Mononuclear cell (primary cell): ENCODE measurements at regions not wholly inside any gene's neighbourhood (a gene's known extent, or its start where the extent isn't known, plus 50 kb on each side); places are given as distances from the start of the nearest gene placed in this dataset.

Experiments used
- H3K27me3 ChIP-seq: 2 replicates; pipeline ENCODE4 v1.6.0; 2011; ENCODE audit warnings: low read length, control low read depth; ENCODE audit not compliant: insufficient read depth
- H3K4me1 ChIP-seq: 2 replicates; pipeline ENCODE4 v1.5.1; 2011; ENCODE audit warnings: mild to moderate bottlenecking, low read length, control low read depth; ENCODE audit not compliant: insufficient read depth
- H3K4me3 ChIP-seq: 2 replicates; pipeline ENCODE4 v1.5.1; 2011; ENCODE audit warnings: mild to moderate bottlenecking, low read length, moderate library complexity
- H3K9me3 ChIP-seq: 2 replicates; pipeline ENCODE4 v1.5.1; 2011; ENCODE audit warnings: low read depth, mild to moderate bottlenecking, control low read depth, low read length

GRCh38 chr6:15882345-15882744, 219.5 kb upstream of the DTNBP1 start:
- Histone ChIP-seq H3K27me3 (no peaks in the 10 kb centered on the region), H3K4me1 (peaks cover 43% of the 10 kb centered on the region)

DNA sequence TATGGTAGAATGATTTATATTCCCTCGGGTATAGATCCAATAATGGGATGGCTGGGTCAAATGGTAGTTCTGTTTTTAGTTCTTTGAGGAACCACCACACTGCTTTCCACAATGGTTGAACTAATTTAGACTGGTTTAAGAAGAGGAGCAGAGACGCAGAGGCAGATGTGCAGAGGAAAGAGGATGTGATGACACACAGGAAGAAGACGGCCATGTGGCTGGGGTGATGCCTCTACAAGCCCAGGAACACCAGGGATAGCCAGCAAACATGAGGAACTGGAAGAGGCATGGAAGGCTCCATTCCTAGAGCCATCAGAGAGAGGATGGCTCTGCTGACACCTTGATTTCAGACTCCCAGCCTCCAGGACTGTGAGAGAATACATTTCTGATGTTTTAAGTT, 218.3 kb upstream of the DTNBP1 start:
- H3K27me3 ChIP-seq = no peaks in the 10 kb centered on the region
- H3K4me3 ChIP-seq = no peak overlapping the region
- no peaks in the 10 kb centered on the region for H3K9me3 ChIP-seq
- H3K4me1 ChIP-seq = peaks cover 50% of the 10 kb centered on the region

More at GRCh38 chr6:15882345-15882744, 219.5 kb upstream of the DTNBP1 start:
- H3K4me3 ChIP-seq = no peak overlapping the region
- no peaks in the 10 kb centered on the region for H3K9me3 ChIP-seq

DNA sequence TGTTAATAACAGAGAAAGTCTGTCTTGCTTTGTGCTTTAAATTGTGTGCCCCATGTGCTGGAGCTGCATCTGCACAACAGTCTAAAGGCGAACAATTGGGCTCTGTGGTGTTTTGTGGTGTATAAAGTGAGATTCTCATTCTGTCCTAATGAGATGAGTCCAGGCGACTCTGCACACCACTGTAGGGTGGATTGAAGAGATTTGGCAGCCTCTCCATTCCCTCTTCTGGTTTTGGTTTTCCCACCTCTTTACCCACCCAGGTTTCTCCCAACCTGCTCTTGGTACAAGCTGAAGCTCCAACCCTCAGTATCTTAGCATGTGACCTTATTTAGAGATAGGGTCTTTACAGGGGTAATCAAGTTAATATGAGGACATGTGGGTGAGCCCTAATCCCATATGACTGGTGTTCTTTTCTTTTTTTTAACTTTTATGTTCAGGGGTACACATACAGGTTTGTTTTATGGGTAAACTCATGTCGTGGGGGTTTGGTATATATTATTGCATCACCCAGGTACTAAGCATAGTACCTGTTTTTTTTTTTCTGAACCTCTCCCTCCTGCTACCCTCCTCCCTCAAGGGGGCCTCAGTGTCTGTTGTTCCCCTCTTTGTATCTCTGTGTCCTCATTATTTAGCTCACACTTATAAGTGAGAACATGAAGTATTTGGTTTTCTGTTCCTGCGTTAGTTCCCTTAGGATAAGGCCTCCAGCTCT, 217.6 kb upstream of the DTNBP1 start:
- no peak overlapping the region for H3K4me3 ChIP-seq
- peaks cover 57% of the 10 kb centered on the region for H3K4me1 ChIP-seq
- H3K9me3 ChIP-seq = no peaks in the 10 kb centered on the region
- H3K27me3 ChIP-seq = no peaks in the 10 kb centered on the region

GRCh38 chr6:15879371-15880261, 216.8 kb upstream of the DTNBP1 start:
- Histone ChIP-seq H3K9me3 (no peaks in the 10 kb centered on the region), H3K27me3 (no peaks in the 10 kb centered on the region), H3K4me3 (no peak overlapping the region), H3K4me1 (peaks cover 59% of the 10 kb centered on the region)

- H3K4me3 ChIP-seq = no peak overlapping the region
- H3K27me3 ChIP-seq = no peaks in the 10 kb centered on the region
- H3K4me1 ChIP-seq = peaks cover 64% of the 10 kb centered on the region
- H3K9me3 ChIP-seq = no peaks in the 10 kb centered on the region
Observed at GRCh38 chr6:15877231-15877630, 214.4 kb upstream of the DTNBP1 start.

DNA sequence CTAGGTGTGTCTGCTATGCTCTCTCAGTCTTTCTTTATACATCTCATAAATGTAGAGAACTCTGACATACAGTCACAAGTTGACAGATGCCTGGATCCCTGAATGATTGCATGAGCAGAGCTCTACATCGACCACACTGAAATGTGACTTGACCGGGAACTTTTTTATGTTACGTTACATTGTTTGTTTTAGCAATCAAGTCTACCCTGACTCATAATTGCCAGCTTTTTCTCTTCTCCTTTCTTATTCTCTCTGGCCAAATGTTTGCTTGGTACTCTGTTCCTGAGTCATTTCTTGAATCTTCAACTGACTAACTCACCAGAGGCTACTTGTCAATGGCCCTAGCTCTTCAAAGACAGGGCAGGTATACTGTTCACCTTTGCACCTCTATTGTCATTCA, 213.6 kb upstream of the DTNBP1 start:
- Histone ChIP-seq H3K4me3 (no peak overlapping the region), H3K9me3 (no peaks in the 10 kb centered on the region), H3K4me1 (peaks cover 65% of the 10 kb centered on the region), H3K27me3 (no peaks in the 10 kb centered on the region)

- no peak overlapping the region for H3K4me3 ChIP-seq
- H3K4me1 ChIP-seq = peaks cover 65% of the 10 kb centered on the region
- H3K27me3 ChIP-seq = no peaks in the 10 kb centered on the region
- no peaks in the 10 kb centered on the region for H3K9me3 ChIP-seq
Observed at GRCh38 chr6:15875797-15876196, 213.0 kb upstream of the DTNBP1 start.

- Histone ChIP-seq H3K27me3 (no peaks in the 10 kb centered on the region), H3K4me1 (peaks cover 65% of the 10 kb centered on the region), H3K9me3 (no peaks in the 10 kb centered on the region), H3K4me3 (no peak overlapping the region)
Observed at GRCh38 chr6:15874821-15875220, 212.0 kb upstream of the DTNBP1 start.

GRCh38 chr6:15874326-15874725, 211.5 kb upstream of the DTNBP1 start:
- Histone ChIP-seq H3K4me1 (peaks cover 61% of the 10 kb centered on the region), H3K4me3 (no peak overlapping the region), H3K27me3 (no peaks in the 10 kb centered on the region), H3K9me3 (no peaks in the 10 kb centered on the region)

GRCh38 chr6:15872241-15873103, 209.6 kb upstream of the DTNBP1 start:
- H3K4me1 ChIP-seq = peaks cover 51% of the 10 kb centered on the region
- no peak overlapping the region for H3K4me3 ChIP-seq
- no peaks in the 10 kb centered on the region for H3K27me3 ChIP-seq
- H3K9me3 ChIP-seq = no peaks in the 10 kb centered on the region

DNA sequence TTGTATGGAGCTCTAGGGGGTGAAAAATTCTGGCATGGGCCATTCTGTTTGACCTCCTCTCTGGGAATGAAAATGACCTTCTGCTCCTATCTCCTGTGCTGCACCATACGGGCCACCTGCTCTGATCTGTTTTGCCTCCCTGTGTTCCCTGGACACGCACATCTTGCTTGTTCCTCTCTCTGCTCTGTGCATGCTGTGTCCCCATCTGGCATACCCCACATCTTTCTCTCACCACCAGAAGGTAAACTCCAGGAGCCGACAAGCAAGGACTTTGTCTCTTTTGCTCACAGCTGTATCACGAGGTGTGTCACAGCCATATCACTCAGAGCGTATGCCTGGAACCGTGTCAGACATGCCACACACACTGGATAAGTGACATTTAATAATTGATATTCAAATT, 208.4 kb upstream of the DTNBP1 start:
- Histone ChIP-seq H3K9me3 (no peaks in the 10 kb centered on the region), H3K27me3 (no peaks in the 10 kb centered on the region), H3K4me3 (no peak overlapping the region), H3K4me1 (peaks cover 40% of the 10 kb centered on the region)

- Histone ChIP-seq H3K27me3 (no peaks in the 10 kb centered on the region), H3K4me3 (no peak overlapping the region), H3K4me1 (peaks cover 32% of the 10 kb centered on the region), H3K9me3 (no peaks in the 10 kb centered on the region)
Observed at GRCh38 chr6:15870333-15871043, 207.7 kb upstream of the DTNBP1 start.

- no peaks in the 10 kb centered on the region for H3K9me3 ChIP-seq
- peaks cover under 1% of the 10 kb centered on the region for H3K4me1 ChIP-seq
- no peaks in the 10 kb centered on the region for H3K27me3 ChIP-seq
- no peak overlapping the region for H3K4me3 ChIP-seq
Observed at GRCh38 chr6:15864708-15865062, 201.9 kb upstream of the DTNBP1 start.

GRCh38 chr6:15864038-15864707, 201.3 kb upstream of the DTNBP1 start:
- H3K4me1 ChIP-seq = no peaks in the 10 kb centered on the region
- no peaks in the 10 kb centered on the region for H3K9me3 ChIP-seq
- H3K4me3 ChIP-seq = no peak overlapping the region
- H3K27me3 ChIP-seq = no peaks in the 10 kb centered on the region
